ENCODE measurements at regions not wholly inside any gene's neighbourhood (a gene's known extent, or its start where the extent isn't known, plus 50 kb on each side); places are given as distances from the start of the nearest gene placed in this dataset.
A peak's percentile ranks its signal among the peaks of the same experiment; 100 is the strongest.

DNA sequence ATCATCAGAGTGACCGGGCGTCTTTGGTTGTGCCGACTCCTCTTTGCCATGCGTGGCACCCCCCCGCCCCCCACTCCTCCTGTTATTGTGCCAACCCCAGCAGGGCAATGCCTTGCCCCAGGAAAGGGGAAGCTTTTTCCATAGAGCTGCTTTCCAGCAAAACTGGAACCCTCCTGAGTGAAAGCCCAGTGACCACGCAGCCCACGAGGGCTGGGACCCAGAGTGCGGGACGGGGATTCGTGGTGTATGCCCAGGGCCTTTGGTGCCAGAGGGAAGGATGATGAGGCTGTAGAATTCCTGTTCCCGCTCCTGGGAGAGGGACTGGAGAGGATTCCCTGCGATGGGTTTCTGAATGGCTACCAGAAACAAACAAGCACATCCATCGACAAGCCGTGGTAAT lies 116.8 kb upstream of the BACH2 start:
- Histone ChIP-seq H3K36me3 (replicated peaks in 1 of 2; ENCODE audit: control extremely low read depth in 1 of 2, control insufficient read depth in 1 of 2, extremely low read depth in 1 of 2, insufficient read depth in 2 of 2, low read length in 1 of 2) (no peaks in the 10 kb centered on the region), H3K9me3 (ENCODE audit: control extremely low read depth in 1 of 3, control insufficient read depth in 2 of 3, insufficient read depth in 1 of 3, low read length in 2 of 3) (no peaks in the 10 kb centered on the region), H3K4me3 (ENCODE audit: control extremely low read depth in 1 of 5, extremely low read depth in 1 of 5, insufficient read depth in 1 of 5, low read depth in 2 of 5, low read length in 4 of 5) (peak overlapping the region in 2 of 5 experiments; percentile 29 to 31), H3K9ac (ENCODE audit: low read length) (peak overlapping the region; percentile 21), H2AFZ (ENCODE audit: insufficient read depth, low read depth, low read length, poor library complexity, severe bottlenecking) (peak overlapping the region; percentile 68), H4K20me1 (ENCODE audit: control insufficient read depth, insufficient read depth, low read length, poor library complexity, severe bottlenecking) (no peaks in the 10 kb centered on the region), H3K27ac (ENCODE audit: low read length in 2 of 2) (no peak overlapping the region), H3K4me1 (ENCODE audit: control insufficient read depth in 2 of 2, insufficient read depth in 2 of 2, low read length in 2 of 2) (peaks cover 11 to 26% of the 10 kb centered on the region in 2 donors), H3K27me3 (replicated peaks in 1 of 4; ENCODE audit: control extremely low read depth in 1 of 4, control insufficient read depth in 3 of 4, insufficient read depth in 4 of 4, low read length in 3 of 4) (no peaks in the 10 kb centered on the region), H3K79me2 (ENCODE audit: control insufficient read depth, insufficient read depth, low read length) (no peaks in the 10 kb centered on the region), H3K4me2 (replicated peaks; ENCODE audit: low read depth, low read length, poor library complexity, severe bottlenecking) (peak overlapping the region; percentile 63)
- peaks cover 21% of the 10 kb centered on the region for H3K4me1 Mint-ChIP-seq
- H3K9me3 Mint-ChIP-seq (ENCODE audit: insufficient read depth), result no peaks in the 10 kb centered on the region
- H3K27me3 Mint-ChIP-seq, result no peaks in the 10 kb centered on the region
- peak overlapping the region; percentile 16 for H3K27ac Mint-ChIP-seq
- ATAC-seq (ENCODE audit: low read depth) (no peak), DNase-seq (no peak)
- intact Hi-C loops (cut with micrococcal nuclease), result no loop called here
- 98% methylated on average over 8 of the region's 14 CpGs for WGBS (ENCODE audit: insufficient coverage)
- ChIA-PET POLR2A (interaction anchor here (0.7 kb wide), 1 partner anchor 198 kb away, joined by 4 read pairs; no protein-coding TSS in a partner anchor), CTCF (interaction anchor here (1.5 kb wide), 1 partner anchor 13 kb away, joined by 5 read pairs; no protein-coding TSS in a partner anchor)
- H3K4me3 Mint-ChIP-seq, result peak overlapping the region; percentile 57
- TF ChIP-seq EZH2 (IDR thresholded peaks at IDR 0.05; ENCODE audit: borderline replicate concordance, insufficient read depth, low read depth, low read length, poor library complexity, severe bottlenecking), result no peak
- TF ChIP-seq, protein P1, sequence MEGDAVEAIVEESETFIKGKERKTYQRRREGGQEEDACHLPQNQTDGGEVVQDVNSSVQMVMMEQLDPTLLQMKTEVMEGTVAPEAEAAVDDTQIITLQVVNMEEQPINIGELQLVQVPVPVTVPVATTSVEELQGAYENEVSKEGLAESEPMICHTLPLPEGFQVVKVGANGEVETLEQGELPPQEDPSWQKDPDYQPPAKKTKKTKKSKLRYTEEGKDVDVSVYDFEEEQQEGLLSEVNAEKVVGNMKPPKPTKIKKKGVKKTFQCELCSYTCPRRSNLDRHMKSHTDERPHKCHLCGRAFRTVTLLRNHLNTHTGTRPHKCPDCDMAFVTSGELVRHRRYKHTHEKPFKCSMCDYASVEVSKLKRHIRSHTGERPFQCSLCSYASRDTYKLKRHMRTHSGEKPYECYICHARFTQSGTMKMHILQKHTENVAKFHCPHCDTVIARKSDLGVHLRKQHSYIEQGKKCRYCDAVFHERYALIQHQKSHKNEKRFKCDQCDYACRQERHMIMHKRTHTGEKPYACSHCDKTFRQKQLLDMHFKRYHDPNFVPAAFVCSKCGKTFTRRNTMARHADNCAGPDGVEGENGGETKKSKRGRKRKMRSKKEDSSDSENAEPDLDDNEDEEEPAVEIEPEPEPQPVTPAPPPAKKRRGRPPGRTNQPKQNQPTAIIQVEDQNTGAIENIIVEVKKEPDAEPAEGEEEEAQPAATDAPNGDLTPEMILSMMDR (IDR thresholded peaks at IDR 0.05), result no peak

DNA sequence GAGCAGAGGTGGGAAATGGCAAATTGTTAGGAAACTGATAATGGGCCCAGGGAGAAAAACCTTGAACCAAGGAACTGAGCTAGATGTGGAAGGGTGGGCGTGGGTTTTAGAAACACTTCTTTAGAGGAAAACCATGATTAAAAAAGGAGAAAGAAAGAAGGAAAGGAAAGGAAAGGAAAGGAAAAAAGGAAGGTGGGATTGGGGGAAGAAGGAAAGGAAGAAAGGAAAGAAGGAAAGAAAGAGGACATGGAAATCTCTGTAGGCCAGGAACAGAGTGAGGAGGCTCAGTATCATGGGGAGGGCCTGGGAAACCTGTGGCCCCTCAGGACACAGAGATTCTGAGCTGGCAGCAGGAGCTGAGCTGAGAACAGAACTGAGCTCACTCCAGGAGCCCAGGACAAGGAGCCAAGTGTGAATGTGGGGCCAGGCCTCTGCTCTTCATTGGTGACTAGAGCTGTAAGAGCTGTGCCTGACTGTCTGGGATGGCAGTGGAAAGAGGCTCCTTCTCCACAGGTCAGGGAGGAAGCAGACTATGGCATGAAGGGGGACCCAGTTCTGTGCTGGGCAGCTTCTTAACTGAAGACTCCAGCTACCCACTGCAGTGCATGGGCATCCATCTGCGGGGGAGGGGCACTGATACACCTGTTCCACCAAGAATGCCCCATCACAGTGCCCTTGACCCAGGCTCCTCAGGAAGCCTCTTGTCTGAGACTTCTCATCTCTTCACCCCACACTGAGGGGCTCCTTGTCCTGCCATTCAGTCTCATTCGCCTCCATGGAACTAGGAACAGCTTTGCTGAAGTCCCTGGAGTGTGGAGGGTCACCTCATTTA lies 116.1 kb upstream of the BACH2 start:
- TF ChIP-seq, protein P1 (IDR thresholded peaks at IDR 0.05), result no peak
- TF ChIP-seq EZH2 (IDR thresholded peaks at IDR 0.05; ENCODE audit: borderline replicate concordance, insufficient read depth, low read depth, low read length, poor library complexity, severe bottlenecking), result no peak
- H3K27me3 Mint-ChIP-seq, result no peaks in the 10 kb centered on the region
- no peaks in the 10 kb centered on the region for H4K20me1 ChIP-seq (ENCODE audit: control insufficient read depth, insufficient read depth, low read length, poor library complexity, severe bottlenecking)
- no peaks in the 10 kb centered on the region for H3K9me3 Mint-ChIP-seq (ENCODE audit: insufficient read depth)
- H3K79me2 ChIP-seq (ENCODE audit: control insufficient read depth, insufficient read depth, low read length), result no peaks in the 10 kb centered on the region
- peaks cover 21% of the 10 kb centered on the region for H3K4me1 Mint-ChIP-seq
- H3K4me3 Mint-ChIP-seq, result no peak overlapping the region
- DNase-seq, result no peak
- H3K9ac ChIP-seq (ENCODE audit: low read length), result no peak overlapping the region
- H2AFZ ChIP-seq (ENCODE audit: insufficient read depth, low read depth, low read length, poor library complexity, severe bottlenecking), result no peak overlapping the region
- ATAC-seq (ENCODE audit: low read depth), result no peak
- H3K4me2 ChIP-seq (replicated peaks; ENCODE audit: low read depth, low read length, poor library complexity, severe bottlenecking), result peak overlapping the region; percentile 63
- no peaks in the 10 kb centered on the region for H3K36me3 ChIP-seq (replicated peaks in 1 of 2; ENCODE audit: control extremely low read depth in 1 of 2, control insufficient read depth in 1 of 2, extremely low read depth in 1 of 2, insufficient read depth in 2 of 2, low read length in 1 of 2)
- H3K4me3 ChIP-seq (ENCODE audit: control extremely low read depth in 1 of 5, extremely low read depth in 1 of 5, insufficient read depth in 1 of 5, low read depth in 2 of 5, low read length in 4 of 5), result no peak overlapping the region
- WGBS (ENCODE audit: insufficient coverage), result 67% methylated on average over 3 of the region's 3 CpGs
- no peaks in the 10 kb centered on the region for H3K27me3 ChIP-seq (replicated peaks in 1 of 4; ENCODE audit: control extremely low read depth in 1 of 4, control insufficient read depth in 3 of 4, insufficient read depth in 4 of 4, low read length in 3 of 4)
- intact Hi-C loops (cut with micrococcal nuclease), result no loop called here
- ChIA-PET CTCF (interaction anchor here (0.9 to 2.0 kb wide), 4 partner anchors 12 to 66 kb away, joined by 3 to 8 read pairs (median 4); no protein-coding TSS in a partner anchor), POLR2A (no interaction called here)
- H3K9me3 ChIP-seq (ENCODE audit: control extremely low read depth in 1 of 3, control insufficient read depth in 2 of 3, insufficient read depth in 1 of 3, low read length in 2 of 3), result no peaks in the 10 kb centered on the region
- peak overlapping the region; percentile 26 for H3K27ac Mint-ChIP-seq
- H3K4me1 ChIP-seq (ENCODE audit: control insufficient read depth in 2 of 2, insufficient read depth in 2 of 2, low read length in 2 of 2), result peaks cover 11 to 26% of the 10 kb centered on the region in 2 donors
- no peak overlapping the region for H3K27ac ChIP-seq (ENCODE audit: low read length in 2 of 2)

All from B cell (primary cell).